GM21529 (cell line): ENCODE measurements at regions not wholly inside any gene's neighbourhood (a gene's known extent, or its start where the extent isn't known, plus 50 kb on each side); places are given as distances from the start of the nearest gene placed in this dataset.
"Not testable (repeated sequence)": the region's sequence is repeated elsewhere in the genome, so short reads cannot be mapped to it uniquely, and the experiment has no call there.

Experiments used
- ATAC-seq: cut with Tn5 transposase; IDR thresholded peaks from one replicate; pipeline ENCODE4 v1.9.1; 2021; ENCODE audit not compliant: unreplicated experiment

- no peak for ATAC-seq
Observed at GRCh38 chr6:4677011-4677750, 99.0 kb upstream of the CDYL start.

DNA sequence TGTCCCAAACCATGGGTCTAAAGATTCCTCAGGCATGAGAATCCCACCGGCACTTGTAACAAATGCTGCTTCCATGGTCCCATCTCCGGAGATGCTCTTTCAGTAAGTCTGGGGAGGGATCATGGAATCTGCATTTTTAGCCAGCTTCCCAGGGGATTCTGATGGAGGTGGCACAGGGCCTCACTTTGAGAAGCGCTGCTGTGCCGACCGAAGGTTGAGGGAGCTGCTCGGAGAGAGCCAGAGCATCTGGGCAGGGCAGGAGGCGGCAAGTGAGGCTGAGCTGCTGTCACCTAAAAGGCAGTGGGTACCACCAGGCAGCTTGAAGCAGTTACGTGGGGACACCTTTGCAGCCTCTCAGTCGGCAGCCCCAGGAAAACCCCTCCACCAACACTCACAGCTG, 100.2 kb upstream of the CDYL start:
- ATAC-seq, result no peak

DNA sequence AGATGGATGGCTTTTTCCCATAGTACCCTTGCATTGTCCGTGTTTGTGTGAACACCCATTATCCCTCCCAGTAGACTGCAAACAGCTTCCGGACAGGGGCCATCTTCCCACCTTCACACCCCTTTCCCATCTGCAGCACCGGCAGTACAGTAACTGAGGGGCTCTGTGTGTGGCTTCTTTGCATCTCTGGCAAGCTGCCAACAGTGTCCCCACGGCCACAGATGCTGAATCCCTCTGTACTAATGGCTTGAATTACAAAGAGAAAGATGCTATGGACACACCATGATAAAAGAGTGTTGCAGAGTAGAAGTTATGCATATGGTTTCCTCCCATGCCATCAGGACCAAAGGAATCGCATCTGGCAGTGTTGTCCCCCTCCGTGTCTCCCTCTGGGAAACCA, 101.1 kb upstream of the CDYL start:
- no peak for ATAC-seq

DNA sequence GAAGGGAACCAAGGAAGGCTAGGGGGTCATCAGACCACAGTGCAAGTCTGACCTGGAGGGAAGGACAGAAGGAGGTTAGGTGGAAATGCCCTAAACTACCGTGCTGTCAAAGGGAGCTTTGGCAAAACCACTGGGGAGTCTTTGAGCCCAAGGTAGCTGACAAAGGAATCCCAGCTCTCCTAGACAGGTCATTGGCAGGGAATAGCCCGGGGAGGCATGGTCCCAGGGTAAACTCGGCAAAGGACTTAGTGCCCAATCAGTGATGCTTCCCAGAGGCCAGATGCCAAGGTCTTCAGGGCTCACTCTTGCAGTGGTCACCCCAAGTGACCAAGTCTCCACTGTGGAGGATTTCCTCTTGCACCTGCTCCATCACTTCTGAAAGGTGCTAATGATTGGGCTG, 102.3 kb upstream of the CDYL start:
- ATAC-seq, result no peak

- ATAC-seq, result no peak
Observed at GRCh38 chr6:4672772-4673171, 103.4 kb upstream of the CDYL start.

DNA sequence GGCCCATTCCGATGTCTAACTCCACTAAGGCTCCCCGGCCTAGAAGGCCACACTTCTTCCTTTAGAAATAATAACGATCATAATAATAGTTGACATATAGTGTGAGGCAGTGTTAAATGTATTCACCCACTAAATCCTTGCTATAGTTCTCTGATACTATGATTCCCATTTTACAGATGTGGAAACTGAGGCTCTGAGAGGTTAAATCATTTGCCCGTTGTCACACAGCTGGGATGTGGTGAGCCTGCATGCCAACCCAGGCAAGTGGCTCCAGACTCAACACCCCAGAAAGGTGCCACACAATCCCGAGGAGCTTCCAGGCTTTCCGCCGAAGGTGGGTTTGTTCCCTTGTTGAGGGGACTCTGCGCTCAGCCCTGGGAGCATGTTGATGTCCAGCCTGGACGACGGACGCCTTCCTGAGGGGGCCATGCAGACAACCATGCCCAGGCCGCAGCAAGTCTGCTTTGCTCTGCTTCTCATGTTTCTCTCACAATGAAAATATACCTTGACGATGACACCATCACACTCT, 104.6 kb upstream of the CDYL start:
- no peak for ATAC-seq

DNA sequence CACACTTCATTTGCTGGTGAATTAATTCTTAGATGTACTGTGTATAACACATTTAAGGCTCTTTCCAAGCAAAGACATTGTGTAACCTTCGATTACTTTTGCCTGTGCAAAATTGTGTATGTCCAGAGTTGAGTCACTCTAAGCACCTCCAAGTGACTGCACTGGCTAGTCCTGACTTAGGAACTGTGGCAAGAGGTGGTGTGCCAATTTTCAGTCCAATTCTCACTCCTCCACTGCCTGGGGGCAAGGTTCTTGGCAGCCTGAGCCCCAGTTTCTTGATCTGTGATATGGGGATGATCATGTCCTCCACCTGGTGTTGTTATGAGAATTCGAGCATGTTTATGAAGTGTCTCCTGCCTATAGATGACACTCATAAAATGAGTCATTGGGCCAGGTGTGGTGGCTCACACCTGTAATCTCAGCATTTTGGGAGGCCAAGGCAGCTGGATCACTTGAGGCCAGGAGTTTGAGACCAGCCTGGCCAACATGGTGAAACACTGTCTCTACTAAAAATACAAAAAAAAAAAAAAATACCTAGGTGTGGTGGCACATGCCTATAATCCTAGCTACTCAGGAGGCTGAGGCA, 105.3 kb upstream of the CDYL start:
- ATAC-seq, result no peak

DNA sequence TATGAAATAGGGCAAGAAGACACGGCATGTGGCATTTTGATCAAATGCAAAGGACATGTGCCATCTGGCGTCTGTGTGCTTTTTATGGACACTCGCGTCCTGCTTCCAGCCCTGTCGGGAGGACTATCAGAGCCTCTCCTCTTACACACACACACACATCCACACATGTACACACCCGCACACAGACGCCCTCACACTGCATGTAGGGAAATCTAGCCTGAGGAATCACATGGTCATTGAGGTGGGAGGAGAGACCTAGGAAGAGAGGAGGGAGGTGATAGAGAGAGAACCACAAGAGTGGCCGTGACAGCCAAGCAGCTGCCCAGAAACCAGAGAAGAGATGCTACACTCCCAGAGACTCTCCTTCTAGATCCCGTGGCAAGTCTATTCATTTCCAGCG, 105.9 kb upstream of the CDYL start:
- no peak for ATAC-seq

GRCh38 chr6:4668271-4669179, 107.7 kb upstream of the CDYL start:
- ATAC-seq, result no peak

DNA sequence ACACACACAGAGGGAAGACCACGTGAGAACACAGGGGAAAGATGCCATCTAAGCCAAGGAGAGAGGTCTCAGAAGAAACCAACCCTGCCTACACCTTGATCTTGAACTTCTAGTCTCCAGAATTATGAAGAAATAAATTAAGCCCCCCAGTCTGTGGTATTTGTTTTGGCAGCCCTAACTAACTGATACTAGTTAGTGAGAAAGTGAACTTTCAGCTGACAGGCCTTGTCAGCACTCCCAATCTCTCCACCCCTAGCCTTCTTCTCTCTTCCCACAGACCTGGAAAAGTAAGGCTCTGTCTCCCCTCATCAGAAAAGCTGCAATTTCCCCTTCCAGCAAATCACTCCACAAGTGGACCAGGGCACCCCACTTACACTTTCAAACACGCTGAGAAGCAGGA, 108.6 kb upstream of the CDYL start:
- no peak for ATAC-seq

DNA sequence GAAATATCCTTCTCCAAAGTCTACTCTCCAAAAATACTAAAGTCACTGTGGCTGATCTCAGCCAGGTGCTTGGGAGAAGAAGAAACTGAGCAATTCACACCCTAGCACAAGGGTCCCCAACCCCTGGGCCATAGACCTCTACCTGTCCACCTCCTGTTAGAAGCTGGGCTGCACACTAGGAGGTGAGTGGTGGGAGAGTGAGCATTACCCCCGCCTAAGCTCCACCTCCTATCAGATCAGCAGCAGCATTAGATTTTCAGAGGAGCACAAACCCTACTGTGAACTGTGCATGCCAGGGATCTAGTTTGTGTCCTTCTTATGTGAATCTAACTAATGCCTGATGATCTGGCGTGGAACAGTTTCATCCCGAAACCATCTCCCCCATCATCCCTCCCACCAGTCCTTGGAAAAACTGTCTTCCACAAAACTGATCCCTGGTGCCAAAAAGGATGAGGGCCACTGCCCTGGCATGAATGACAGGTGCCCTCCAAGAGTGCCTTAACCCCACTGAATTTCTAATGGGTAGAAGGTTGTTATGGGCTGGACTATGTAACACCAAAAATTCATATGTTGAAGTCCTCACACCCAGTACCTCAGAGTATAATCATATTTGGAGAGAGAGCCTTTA, 109.2 kb upstream of the CDYL start:
- ATAC-seq, result no peak

- ATAC-seq, result no peak
Observed at GRCh38 chr6:4665489-4666417, 110.5 kb upstream of the CDYL start.

- ATAC-seq, result no peak
Observed at GRCh38 chr6:4664911-4665310, 111.3 kb upstream of the CDYL start.

- no peak for ATAC-seq
Observed at GRCh38 chr6:4664117-4664626, 112.0 kb upstream of the CDYL start.

DNA sequence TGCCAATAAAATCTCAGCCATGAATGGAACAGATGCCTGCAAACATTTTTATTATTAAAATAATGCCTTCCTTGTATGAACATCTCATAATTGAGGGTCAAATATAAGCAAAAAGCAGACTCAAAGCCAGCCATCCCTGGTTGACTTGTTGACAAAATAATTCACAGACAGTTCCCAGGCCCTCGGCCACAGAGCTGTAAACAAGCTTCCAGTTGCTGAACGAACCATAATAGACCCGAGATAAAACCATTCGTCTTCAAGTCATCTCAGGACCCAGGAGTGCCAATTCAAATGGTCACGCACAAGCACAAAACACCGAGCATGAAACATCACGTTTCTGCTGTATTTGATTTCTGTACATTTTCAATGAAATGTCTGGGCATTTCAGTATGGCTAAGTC, 113.3 kb upstream of the CDYL start:
- ATAC-seq, result no peak

- no peak for ATAC-seq
Observed at GRCh38 chr6:4661391-4661790, 114.8 kb upstream of the CDYL start.

DNA sequence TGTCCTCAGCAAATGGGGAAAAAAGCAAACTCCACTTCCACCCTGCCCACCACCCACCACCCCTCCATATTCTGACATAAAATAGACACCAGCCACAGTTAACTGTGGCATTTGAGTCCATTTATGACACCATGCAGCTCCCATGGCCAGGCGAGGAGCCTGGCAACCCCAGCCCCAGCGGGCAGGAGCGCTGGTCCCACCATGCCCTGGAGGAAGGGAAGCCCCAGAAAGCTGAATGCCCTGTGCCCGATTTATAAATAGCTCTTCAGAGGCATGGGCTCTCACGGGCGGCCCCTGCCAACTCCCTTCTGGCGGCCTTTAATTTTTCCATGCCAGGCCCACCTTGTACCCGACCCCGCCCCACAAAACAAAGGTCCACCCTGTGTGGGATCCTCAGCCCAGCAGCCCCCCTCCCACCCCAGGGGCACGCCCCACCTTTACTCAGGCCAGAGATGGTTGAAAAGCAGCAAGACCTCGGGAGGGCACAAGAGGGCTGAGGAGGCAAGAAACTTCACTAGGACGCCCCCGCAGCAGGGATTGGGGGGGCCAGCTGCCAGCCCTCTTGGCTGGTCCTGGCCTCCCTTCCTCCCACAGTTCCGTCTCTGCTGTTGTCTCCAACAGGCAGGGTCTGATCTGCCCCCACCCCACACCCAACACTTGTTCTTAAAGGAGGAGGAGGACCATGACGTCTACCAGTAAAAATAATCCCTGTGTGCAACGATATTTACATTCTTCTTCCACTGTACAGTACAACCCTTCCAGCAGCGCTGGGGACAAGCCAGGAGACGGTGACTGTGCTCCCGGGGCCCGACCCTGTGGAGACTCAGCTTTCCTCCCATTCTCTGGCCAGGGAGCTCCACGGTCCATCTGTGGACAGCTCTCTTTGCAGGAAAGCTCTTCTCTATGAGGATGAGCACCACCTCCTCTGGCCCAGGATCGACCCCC, 115.6 kb upstream of the CDYL start:
- no peak for ATAC-seq

GRCh38 chr6:4659719-4660118, 116.5 kb upstream of the CDYL start:
- ATAC-seq, result not testable (repeated sequence)

DNA sequence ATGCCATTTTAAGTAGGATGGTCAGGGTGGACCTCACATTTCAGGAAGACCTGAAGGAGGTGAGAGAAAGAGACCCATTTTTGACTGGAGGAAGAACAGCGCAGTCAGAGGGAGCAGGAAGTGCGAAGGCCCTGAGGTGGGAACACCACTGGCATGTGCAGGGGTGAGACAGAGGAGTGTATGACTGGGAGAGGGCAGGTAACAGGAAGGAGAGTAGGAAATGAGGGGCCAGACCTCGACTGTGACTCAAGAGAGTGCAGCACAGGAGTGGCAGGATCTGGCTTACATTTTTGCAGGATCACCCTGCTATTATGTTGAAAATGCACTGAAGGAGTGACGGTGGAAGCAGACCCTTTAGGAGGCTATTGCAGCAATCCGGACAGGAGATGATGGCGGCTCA, 117.7 kb upstream of the CDYL start:
- ATAC-seq, result no peak
